ENCODE measurements at regions not wholly inside any gene's neighbourhood (a gene's known extent, or its start where the extent isn't known, plus 50 kb on each side); places are given as distances from the start of the nearest gene placed in this dataset.

DNA sequence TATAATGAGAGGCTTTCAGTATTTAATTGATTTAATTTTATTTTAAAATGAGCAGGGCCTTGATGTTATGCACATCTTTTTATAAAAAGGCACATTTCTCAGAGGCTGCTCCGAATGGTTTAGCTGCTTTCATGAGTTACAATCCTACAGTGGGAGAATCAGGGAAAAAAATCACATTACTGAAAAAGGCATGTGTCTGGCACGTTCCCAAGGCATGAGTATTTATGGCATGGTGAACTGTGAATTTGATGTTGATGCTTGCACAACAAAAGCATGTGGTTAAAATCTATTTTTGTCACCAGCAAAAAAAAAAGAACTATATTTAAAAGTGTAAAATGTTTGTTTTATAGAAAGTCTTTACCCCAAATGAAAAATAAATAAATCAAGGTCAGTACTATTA is 485.2 kb upstream of the ROBO2 start:
- H3K36me3 Mint-ChIP-seq (ENCODE audit: low read depth), result no peaks in the 10 kb centered on the region
- no peak overlapping the region for H3K27ac Mint-ChIP-seq
- H3K4me3 Mint-ChIP-seq, result no peak overlapping the region
- no peaks in the 10 kb centered on the region for H3K27me3 Mint-ChIP-seq
- intact Hi-C loops (cut with micrococcal nuclease), result no loop called here
- peaks cover 8% of the 10 kb centered on the region for H3K9me3 Mint-ChIP-seq
- H3K4me1 Mint-ChIP-seq (ENCODE audit: low read depth), result no peaks in the 10 kb centered on the region

GRCh38 chr3:76561494-76562236 is 478.2 kb upstream of the ROBO2 start:
- Mint-ChIP-seq H3K27me3 (no peaks in the 10 kb centered on the region), H3K4me1 (ENCODE audit: low read depth) (no peaks in the 10 kb centered on the region), H3K27ac (no peak overlapping the region), H3K4me3 (no peak overlapping the region), H3K9me3 (no peaks in the 10 kb centered on the region), H3K36me3 (ENCODE audit: low read depth) (no peaks in the 10 kb centered on the region)
- intact Hi-C loops (cut with micrococcal nuclease), result no loop called here

- Mint-ChIP-seq H3K4me3 (no peak overlapping the region), H3K27ac (no peak overlapping the region), H3K4me1 (ENCODE audit: low read depth) (no peaks in the 10 kb centered on the region), H3K27me3 (no peaks in the 10 kb centered on the region), H3K9me3 (no peaks in the 10 kb centered on the region), H3K36me3 (ENCODE audit: low read depth) (no peaks in the 10 kb centered on the region)
- intact Hi-C loops (cut with micrococcal nuclease), result no loop called here
These were observed 474.2 kb upstream of the ROBO2 start for GRCh38 chr3:76565496-76566210.

DNA sequence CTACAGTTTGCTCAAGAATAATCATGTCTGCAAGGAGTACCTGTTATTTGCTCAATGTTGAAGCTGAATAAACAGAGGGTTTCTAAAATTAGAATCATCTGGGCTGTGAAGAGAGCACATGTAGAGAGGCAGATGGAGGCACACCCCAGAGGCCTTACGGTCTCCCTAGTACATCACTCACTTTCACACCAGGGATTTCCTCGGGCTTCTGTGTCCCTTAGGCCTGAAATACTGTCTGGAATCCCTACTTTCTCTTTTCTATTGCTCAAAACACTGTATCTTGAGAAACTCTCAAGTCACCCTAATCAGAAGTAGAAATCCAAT is 473.7 kb upstream of the ROBO2 start:
- H3K36me3 Mint-ChIP-seq (ENCODE audit: low read depth), result no peaks in the 10 kb centered on the region
- no peaks in the 10 kb centered on the region for H3K4me1 Mint-ChIP-seq (ENCODE audit: low read depth)
- no peaks in the 10 kb centered on the region for H3K27me3 Mint-ChIP-seq
- no peak overlapping the region for H3K27ac Mint-ChIP-seq
- intact Hi-C loops (cut with micrococcal nuclease), result no loop called here
- H3K9me3 Mint-ChIP-seq, result no peaks in the 10 kb centered on the region
- no peak overlapping the region for H3K4me3 Mint-ChIP-seq

- intact Hi-C loops (cut with micrococcal nuclease), result no loop called here
- H3K36me3 Mint-ChIP-seq (ENCODE audit: low read depth), result no peaks in the 10 kb centered on the region
- H3K27ac Mint-ChIP-seq, result no peak overlapping the region
- H3K4me3 Mint-ChIP-seq, result no peak overlapping the region
- H3K9me3 Mint-ChIP-seq, result no peaks in the 10 kb centered on the region
- H3K4me1 Mint-ChIP-seq (ENCODE audit: low read depth), result no peaks in the 10 kb centered on the region
- H3K27me3 Mint-ChIP-seq, result no peaks in the 10 kb centered on the region
These were observed 473.0 kb upstream of the ROBO2 start for GRCh38 chr3:76566904-76567303.

DNA sequence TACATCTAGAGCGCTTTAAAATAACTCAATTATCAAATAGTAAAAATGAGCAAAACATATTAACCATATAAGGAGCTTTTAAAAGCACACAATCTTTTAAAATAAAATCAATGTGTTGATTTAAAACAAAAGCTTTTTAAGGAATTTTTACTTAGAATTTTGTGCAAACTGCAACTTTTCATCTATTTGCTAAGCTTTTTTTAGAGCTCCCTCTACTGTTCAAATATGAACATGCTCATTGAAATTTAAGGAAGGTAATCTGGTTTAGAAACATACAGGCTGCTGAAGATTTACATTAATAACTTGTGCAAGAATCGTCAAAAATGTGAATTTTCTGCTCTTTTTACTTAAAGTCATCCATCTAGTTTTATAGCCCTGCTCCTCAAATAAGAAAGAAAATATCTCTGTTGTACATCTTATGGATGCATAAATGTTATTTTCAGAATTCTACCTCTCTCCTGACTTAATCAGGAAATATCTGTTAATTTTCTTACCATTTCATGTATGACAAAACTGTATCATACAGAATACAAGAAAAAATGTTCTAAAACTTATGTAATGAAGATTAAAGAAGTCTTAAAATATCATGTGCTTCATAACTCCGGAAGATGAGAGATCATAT is 469.4 kb upstream of the ROBO2 start:
- intact Hi-C loops (cut with micrococcal nuclease), result no loop called here
- Mint-ChIP-seq H3K27me3 (no peaks in the 10 kb centered on the region), H3K4me3 (no peak overlapping the region), H3K27ac (no peak overlapping the region), H3K4me1 (ENCODE audit: low read depth) (no peaks in the 10 kb centered on the region), H3K9me3 (no peaks in the 10 kb centered on the region), H3K36me3 (ENCODE audit: low read depth) (no peaks in the 10 kb centered on the region)

- Mint-ChIP-seq H3K4me3 (no peak overlapping the region), H3K36me3 (ENCODE audit: low read depth) (no peaks in the 10 kb centered on the region), H3K4me1 (ENCODE audit: low read depth) (no peaks in the 10 kb centered on the region), H3K27ac (no peak overlapping the region), H3K27me3 (no peaks in the 10 kb centered on the region), H3K9me3 (no peaks in the 10 kb centered on the region)
- intact Hi-C loops (cut with micrococcal nuclease), result no loop called here
These were observed 463.7 kb upstream of the ROBO2 start for GRCh38 chr3:76576201-76576600.

DNA sequence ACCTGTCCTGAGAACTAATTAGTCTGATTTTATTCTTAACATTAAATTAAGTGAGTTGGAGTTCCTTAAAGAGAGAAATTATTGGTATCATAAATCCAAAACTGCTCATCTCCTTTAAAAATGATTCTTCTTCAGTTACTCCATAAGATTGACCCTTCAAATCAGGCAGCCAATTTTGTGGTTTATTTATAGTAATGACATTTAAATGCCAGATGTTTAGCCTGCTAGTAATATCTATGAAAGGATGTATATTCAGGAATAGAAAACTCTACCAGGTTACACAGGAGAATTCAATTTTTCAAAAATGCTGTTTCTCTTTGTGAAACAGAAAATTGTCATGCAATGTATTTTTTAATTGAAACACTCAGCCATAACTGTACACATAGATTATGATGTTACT is 457.8 kb upstream of the ROBO2 start:
- no peaks in the 10 kb centered on the region for H3K27me3 Mint-ChIP-seq
- no peak overlapping the region for H3K27ac Mint-ChIP-seq
- intact Hi-C loops (cut with micrococcal nuclease), result no loop called here
- H3K4me3 Mint-ChIP-seq, result no peak overlapping the region
- no peaks in the 10 kb centered on the region for H3K4me1 Mint-ChIP-seq (ENCODE audit: low read depth)
- no peaks in the 10 kb centered on the region for H3K36me3 Mint-ChIP-seq (ENCODE audit: low read depth)
- no peaks in the 10 kb centered on the region for H3K9me3 Mint-ChIP-seq

GRCh38 chr3:76582632-76583378 is 457.1 kb upstream of the ROBO2 start:
- intact Hi-C loops (cut with micrococcal nuclease), result no loop called here
- Mint-ChIP-seq H3K27ac (no peak overlapping the region), H3K9me3 (no peaks in the 10 kb centered on the region), H3K27me3 (no peaks in the 10 kb centered on the region), H3K36me3 (ENCODE audit: low read depth) (no peaks in the 10 kb centered on the region), H3K4me3 (no peak overlapping the region), H3K4me1 (ENCODE audit: low read depth) (no peaks in the 10 kb centered on the region)

DNA sequence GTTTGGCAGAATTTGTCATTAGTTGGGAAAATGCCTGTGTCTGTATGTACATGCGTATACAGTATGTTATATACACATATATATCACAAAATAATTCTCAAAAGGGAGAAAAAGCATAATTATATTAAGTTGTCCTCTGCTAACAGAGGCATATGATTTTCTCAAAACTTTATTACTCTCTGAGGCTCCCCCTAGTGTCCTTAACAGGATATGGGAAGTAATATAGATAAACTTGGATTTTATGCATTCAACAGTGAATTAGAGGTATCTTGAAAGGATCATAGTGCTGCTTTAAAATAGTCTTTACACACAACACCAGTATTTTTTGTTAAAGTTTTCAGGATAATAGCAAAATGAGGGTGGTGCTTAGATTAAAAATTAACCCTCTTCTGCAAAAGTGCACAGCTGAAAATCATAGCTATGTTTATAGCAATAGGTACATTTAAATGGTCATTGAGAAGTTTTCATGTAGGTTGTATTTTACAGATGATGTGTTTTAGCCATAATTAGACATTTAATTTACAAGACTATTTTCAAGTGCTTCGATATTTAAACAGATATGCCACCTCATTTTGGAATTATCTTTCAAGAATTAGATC is 454.0 kb upstream of the ROBO2 start:
- Mint-ChIP-seq H3K9me3 (no peaks in the 10 kb centered on the region), H3K4me1 (ENCODE audit: low read depth) (no peaks in the 10 kb centered on the region), H3K4me3 (no peak overlapping the region), H3K36me3 (ENCODE audit: low read depth) (no peaks in the 10 kb centered on the region), H3K27ac (no peak overlapping the region), H3K27me3 (no peaks in the 10 kb centered on the region)
- intact Hi-C loops (cut with micrococcal nuclease), result no loop called here

DNA sequence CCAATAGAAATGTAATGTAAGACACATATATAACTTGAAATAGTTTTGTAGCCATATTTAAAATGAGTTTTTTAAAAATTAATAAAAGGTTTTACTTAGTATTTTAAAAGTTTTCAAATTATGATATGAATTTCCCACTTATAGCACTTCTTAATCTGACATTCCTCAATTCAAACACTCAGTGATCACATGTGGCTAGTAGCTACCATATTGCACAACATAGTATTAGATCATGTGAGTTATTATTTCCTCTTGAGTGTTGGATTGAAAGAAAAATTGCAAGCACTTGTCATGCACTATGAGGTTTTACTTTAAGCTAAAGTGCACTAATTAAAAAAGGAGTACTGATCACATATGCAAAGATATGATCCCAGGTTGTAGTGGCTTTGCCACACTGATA is 453.4 kb upstream of the ROBO2 start:
- Mint-ChIP-seq H3K27me3 (no peaks in the 10 kb centered on the region), H3K4me1 (ENCODE audit: low read depth) (no peaks in the 10 kb centered on the region), H3K9me3 (no peaks in the 10 kb centered on the region), H3K36me3 (ENCODE audit: low read depth) (no peaks in the 10 kb centered on the region), H3K27ac (no peak overlapping the region), H3K4me3 (no peak overlapping the region)
- intact Hi-C loops (cut with micrococcal nuclease), result no loop called here

DNA sequence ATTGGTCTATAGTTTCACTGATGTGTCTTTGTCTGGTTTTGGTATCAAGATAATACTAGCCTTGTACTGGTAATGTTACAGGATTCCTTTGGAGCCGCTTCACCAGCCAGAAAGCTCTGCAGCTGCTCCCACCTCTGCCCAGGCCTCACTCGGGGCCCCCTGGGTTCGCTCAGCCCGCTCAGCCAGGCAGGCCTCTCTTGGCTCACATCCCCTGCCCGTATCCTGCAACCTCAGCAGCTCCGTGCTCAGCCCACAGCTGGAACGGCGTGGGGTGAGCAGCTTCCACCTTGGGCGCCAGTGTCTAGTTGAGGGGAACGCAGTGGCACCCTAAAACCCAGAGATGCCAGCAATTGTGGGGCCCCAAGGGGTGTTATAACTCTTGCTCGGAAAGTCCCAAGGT is 429.7 kb upstream of the ROBO2 start:
- intact Hi-C loops (cut with micrococcal nuclease), result no loop called here
- Mint-ChIP-seq H3K27me3 (no peaks in the 10 kb centered on the region), H3K4me1 (ENCODE audit: low read depth) (no peaks in the 10 kb centered on the region), H3K9me3 (no peaks in the 10 kb centered on the region), H3K4me3 (no peak overlapping the region), H3K36me3 (ENCODE audit: low read depth) (no peaks in the 10 kb centered on the region), H3K27ac (no peak overlapping the region)

GRCh38 chr3:76615719-76616118 is 424.2 kb upstream of the ROBO2 start:
- Mint-ChIP-seq H3K9me3 (no peaks in the 10 kb centered on the region), H3K36me3 (ENCODE audit: low read depth) (no peaks in the 10 kb centered on the region), H3K4me3 (no peak overlapping the region), H3K27me3 (no peaks in the 10 kb centered on the region), H3K27ac (no peak overlapping the region), H3K4me1 (ENCODE audit: low read depth) (no peaks in the 10 kb centered on the region)
- intact Hi-C loops (cut with micrococcal nuclease), result no loop called here

DNA sequence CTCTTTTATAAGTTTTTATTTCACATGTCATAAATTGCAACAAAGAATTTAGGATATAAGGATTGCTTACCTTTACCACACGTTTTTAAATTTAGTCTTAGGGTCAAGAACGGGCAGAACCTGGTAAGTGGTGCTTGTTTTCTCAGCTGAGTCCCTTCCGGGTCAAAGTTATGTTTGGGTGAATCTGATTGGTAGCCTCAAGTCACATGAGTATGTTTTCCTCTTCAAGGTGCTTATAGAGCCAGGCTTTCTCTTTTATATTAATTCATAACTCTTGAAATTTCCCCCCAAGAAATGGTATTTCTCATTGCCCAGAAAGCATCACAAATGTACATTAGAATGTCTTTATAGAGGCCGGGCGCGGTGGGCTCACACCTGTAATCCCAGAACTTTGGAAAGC is 415.7 kb upstream of the ROBO2 start:
- Mint-ChIP-seq H3K27me3 (no peaks in the 10 kb centered on the region), H3K4me3 (no peak overlapping the region), H3K36me3 (ENCODE audit: low read depth) (no peaks in the 10 kb centered on the region), H3K27ac (no peak overlapping the region), H3K9me3 (peaks cover 28% of the 10 kb centered on the region), H3K4me1 (ENCODE audit: low read depth) (no peaks in the 10 kb centered on the region)
- intact Hi-C loops (cut with micrococcal nuclease), result no loop called here

All from dendritic cell treated with granulocyte-macrophage colony-stimulating factor and Interleukin-4, amounts not matched to agents 40 ng/mL and 50 ng/mL, for 4 days (primary cell).